Adipocyte (in vitro differentiated cells): ENCODE measurements at regions not wholly inside any gene's neighbourhood (a gene's known extent, or its start where the extent isn't known, plus 50 kb on each side); places are given as distances from the start of the nearest gene placed in this dataset.
"Not testable (repeated sequence)": the region's sequence is repeated elsewhere in the genome, so short reads cannot be mapped to it uniquely, and the experiment has no call there.

Source experiments
- DNase-seq: peaks from one replicate; pipeline ENCODE4 v3.0.0-alpha.2; 2015; ENCODE audit warnings: low read depth
- H3K27me3 ChIP-seq: replicated peaks from 2 replicates; pipeline ENCODE4 v1.7.0; 2013; ENCODE audit warnings: mild to moderate bottlenecking, low read length, moderate library complexity; ENCODE audit not compliant: control insufficient read depth, insufficient read depth
- H3K36me3 ChIP-seq: 2 replicates; pipeline ENCODE4 v1.7.0; 2013; ENCODE audit warnings: low read length, mild to moderate bottlenecking, moderate library complexity; ENCODE audit not compliant: control insufficient read depth, insufficient read depth, severe bottlenecking
- H3K4me1 ChIP-seq: 2 replicates; pipeline ENCODE4 v1.7.0; 2013; ENCODE audit warnings: mild to moderate bottlenecking, low read length, moderate library complexity; ENCODE audit not compliant: control insufficient read depth, insufficient read depth
- H3K4me3 ChIP-seq: 2 replicates; pipeline ENCODE4 v1.7.0; 2013; ENCODE audit warnings: mild to moderate bottlenecking, low read length, moderate library complexity
- H3K9ac ChIP-seq: 2 replicates; pipeline ENCODE4 v1.7.0; 2013; ENCODE audit warnings: mild to moderate bottlenecking, low read length, moderate library complexity
- H3K9me3 ChIP-seq: 2 replicates; pipeline ENCODE4 v1.7.0; 2013; ENCODE audit warnings: mild to moderate bottlenecking, low read length, moderate library complexity; ENCODE audit not compliant: control insufficient read depth

- H3K4me3 ChIP-seq, result no peak overlapping the region
- no peaks in the 10 kb centered on the region for H3K4me1 ChIP-seq
- DNase-seq, result no peak
- H3K9ac ChIP-seq, result no peak overlapping the region
- no peaks in the 10 kb centered on the region for H3K36me3 ChIP-seq
- no peaks in the 10 kb centered on the region for H3K9me3 ChIP-seq
- peaks cover 8% of the 10 kb centered on the region for H3K27me3 ChIP-seq
Measured at GRCh38 chr15:30816430-30816829, 87.3 kb upstream of the FAN1 start.

- H3K36me3 ChIP-seq, H3K4me1 ChIP-seq, H3K9ac ChIP-seq, H3K4me3 ChIP-seq, H3K9me3 ChIP-seq, DNase-seq: not testable (repeated sequence)
- H3K27me3 ChIP-seq, result peaks cover 20% of the 10 kb centered on the region
Measured at GRCh38 chr15:30823068-30823813, 80.5 kb upstream of the FAN1 start.

- H3K4me1 ChIP-seq, result no peaks in the 10 kb centered on the region
- H3K9ac ChIP-seq, result no peak overlapping the region
Measured at GRCh38 chr15:30824518-30825195, 79.1 kb upstream of the FAN1 start.

GRCh38 chr15:30827625-30828303 lies 76.0 kb upstream of the FAN1 start:
- H3K36me3 ChIP-seq, result no peaks in the 10 kb centered on the region
- no peak for DNase-seq

More at GRCh38 chr15:30824518-30825195, 79.1 kb upstream of the FAN1 start:
- Histone ChIP-seq H3K9me3 (no peaks in the 10 kb centered on the region), H3K36me3 (no peaks in the 10 kb centered on the region), H3K27me3 (peaks cover 20% of the 10 kb centered on the region), H3K4me3 (no peak overlapping the region)
- DNase-seq, result no peak

GRCh38 chr15:30828304-30828639 lies 75.4 kb upstream of the FAN1 start:
- H3K4me3 ChIP-seq, DNase-seq: not testable (repeated sequence)

More at GRCh38 chr15:30827625-30828303, 76.0 kb upstream of the FAN1 start:
- Histone ChIP-seq H3K4me3 (no peak overlapping the region), H3K9ac (no peak overlapping the region), H3K27me3 (peaks cover 12% of the 10 kb centered on the region), H3K4me1 (no peaks in the 10 kb centered on the region), H3K9me3 (no peaks in the 10 kb centered on the region)

GRCh38 chr15:30830961-30831360 lies 72.8 kb upstream of the FAN1 start:
- Histone ChIP-seq H3K9ac (no peak overlapping the region), H3K36me3 (no peaks in the 10 kb centered on the region), H3K4me3 (no peak overlapping the region), H3K27me3 (peaks cover 4% of the 10 kb centered on the region), H3K9me3 (no peaks in the 10 kb centered on the region), H3K4me1 (no peaks in the 10 kb centered on the region)
- DNase-seq, result no peak

More at GRCh38 chr15:30828304-30828639, 75.4 kb upstream of the FAN1 start:
- not testable (repeated sequence) for H3K9ac ChIP-seq, H3K9me3 ChIP-seq, H3K4me1 ChIP-seq, H3K36me3 ChIP-seq
- peaks cover 12% of the 10 kb centered on the region for H3K27me3 ChIP-seq

- not testable (repeated sequence) for H3K4me1 ChIP-seq, H3K36me3 ChIP-seq, H3K9ac ChIP-seq, H3K4me3 ChIP-seq, H3K9me3 ChIP-seq, DNase-seq, H3K27me3 ChIP-seq
Measured at GRCh38 chr15:30833379-30833778, 70.3 kb upstream of the FAN1 start.

GRCh38 chr15:30841639-30842038 lies 62.1 kb upstream of the FAN1 start:
- H3K4me3 ChIP-seq, H3K4me1 ChIP-seq, H3K27me3 ChIP-seq, H3K36me3 ChIP-seq, DNase-seq, H3K9me3 ChIP-seq, H3K9ac ChIP-seq: not testable (repeated sequence)

GRCh38 chr15:30842798-30843472 lies 60.8 kb upstream of the FAN1 start:
- not testable (repeated sequence) for H3K4me3 ChIP-seq, H3K4me1 ChIP-seq, H3K36me3 ChIP-seq, DNase-seq, H3K9ac ChIP-seq, H3K9me3 ChIP-seq, H3K27me3 ChIP-seq

- not testable (repeated sequence) for H3K36me3 ChIP-seq, H3K4me1 ChIP-seq, H3K9ac ChIP-seq, H3K27me3 ChIP-seq, H3K4me3 ChIP-seq, H3K9me3 ChIP-seq, DNase-seq
Measured at GRCh38 chr15:30845536-30845935, 58.2 kb upstream of the FAN1 start.
